ENCODE measurements at regions not wholly inside any gene's neighbourhood (a gene's known extent, or its start where the extent isn't known, plus 50 kb on each side); places are given as distances from the start of the nearest gene placed in this dataset.

DNA sequence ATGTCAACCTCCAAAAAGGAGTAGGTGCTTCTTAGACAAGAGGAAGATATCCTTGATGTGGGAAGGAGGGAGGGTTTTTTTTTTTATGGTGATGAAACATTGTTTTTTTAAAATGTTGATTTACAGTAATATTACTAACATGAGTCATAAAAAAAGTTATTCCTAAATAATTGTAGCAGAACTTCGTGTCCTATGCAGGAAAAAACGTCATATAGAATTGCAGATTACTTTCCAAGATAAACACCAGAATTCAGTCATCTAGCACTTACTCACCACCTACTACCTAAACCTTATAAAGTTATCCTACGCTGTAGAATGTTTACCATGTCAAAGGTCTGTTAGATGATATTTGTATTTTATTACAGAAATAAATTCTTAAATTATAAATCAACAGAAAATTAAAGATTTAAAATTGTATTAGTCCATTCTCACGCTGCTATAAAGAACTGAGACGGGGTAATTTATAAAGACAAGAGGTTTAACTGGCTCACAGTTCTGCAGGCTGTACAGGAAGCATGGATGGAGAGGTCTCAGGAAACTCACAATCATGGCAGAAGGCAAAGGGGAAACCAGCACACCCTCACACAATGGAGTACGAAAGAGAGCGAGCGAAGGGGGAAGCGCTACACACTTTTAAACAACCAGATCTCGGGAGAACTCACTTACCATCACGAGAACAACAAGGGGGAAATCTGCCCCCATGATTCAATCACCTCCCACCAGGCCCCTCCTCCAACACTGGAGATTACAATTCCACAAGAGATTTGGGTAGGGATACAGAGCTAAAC lies 105.2 kb upstream of the NEBL start (continued):
- TF ChIP-seq RUNX3 (IDR thresholded peaks at IDR 0.05; ENCODE audit: low read length) (no peak), FOS (IDR thresholded peaks at IDR 0.05; ENCODE audit: borderline replicate concordance, extremely low read depth, insufficient read length) (no peak), RFX5 (IDR thresholded peaks at IDR 0.05; ENCODE audit: low read depth, low read length) (no peak)

DNA sequence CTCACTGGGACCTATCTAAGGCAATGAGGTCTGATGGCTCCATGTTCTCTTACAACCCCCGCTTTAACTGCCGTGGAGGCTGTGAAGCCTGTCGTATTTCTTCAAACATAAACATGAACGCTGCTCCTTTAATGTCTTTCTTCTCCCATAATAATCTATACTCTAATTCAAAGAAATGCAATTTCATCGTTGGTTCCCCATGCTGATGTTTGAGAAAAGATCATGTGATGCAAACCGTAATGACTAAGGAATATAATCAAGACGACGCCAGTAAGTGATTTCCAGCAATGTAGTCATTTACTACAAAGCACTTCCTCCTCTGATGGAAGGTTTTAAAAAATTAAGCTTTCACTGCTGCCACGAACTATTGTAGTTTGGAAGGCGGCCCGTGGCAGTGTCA lies 102.6 kb upstream of the NEBL start:
- intact Hi-C loops (cut with micrococcal nuclease; ENCODE audit: unreplicated experiment) (no loop called here), in situ Hi-C loops (cut with MboI) (no loop called here)
- ChIA-PET RAD21 (ENCODE audit: unreplicated experiment) (no interaction called here), POLR2A (no interaction called here), CTCF (interaction anchor here (0.6 kb wide), 1 partner anchor 841 kb away, joined by 3 read pairs; no protein-coding TSS in a partner anchor), SMC1A (ENCODE audit: uncharacterized antibody, unreplicated experiment) (no interaction called here)
- H3K79me2 ChIP-seq (ENCODE audit: control insufficient read depth, insufficient read depth, low read length), result no peaks in the 10 kb centered on the region
- H2AFZ ChIP-seq (ENCODE audit: control insufficient read depth, low read depth, low read length), result no peak overlapping the region
- no peak for TF ChIP-seq RFX5 (IDR thresholded peaks at IDR 0.05; ENCODE audit: low read depth, low read length)
- no peak for TF ChIP-seq GATAD2B (conservative IDR thresholded peaks at IDR 0.05; ENCODE audit: low read depth)
- no peak for TF ChIP-seq YBX1 (IDR thresholded peaks at IDR 0.05)
- no peak for TF ChIP-seq SMAD5 (IDR thresholded peaks at IDR 0.05; ENCODE audit: low read depth)
- TF ChIP-seq SPI1 (IDR thresholded peaks at IDR 0.05; ENCODE audit: borderline replicate concordance, insufficient read depth, low read depth, low read length), result no peak
- TF ChIP-seq, protein P1, sequence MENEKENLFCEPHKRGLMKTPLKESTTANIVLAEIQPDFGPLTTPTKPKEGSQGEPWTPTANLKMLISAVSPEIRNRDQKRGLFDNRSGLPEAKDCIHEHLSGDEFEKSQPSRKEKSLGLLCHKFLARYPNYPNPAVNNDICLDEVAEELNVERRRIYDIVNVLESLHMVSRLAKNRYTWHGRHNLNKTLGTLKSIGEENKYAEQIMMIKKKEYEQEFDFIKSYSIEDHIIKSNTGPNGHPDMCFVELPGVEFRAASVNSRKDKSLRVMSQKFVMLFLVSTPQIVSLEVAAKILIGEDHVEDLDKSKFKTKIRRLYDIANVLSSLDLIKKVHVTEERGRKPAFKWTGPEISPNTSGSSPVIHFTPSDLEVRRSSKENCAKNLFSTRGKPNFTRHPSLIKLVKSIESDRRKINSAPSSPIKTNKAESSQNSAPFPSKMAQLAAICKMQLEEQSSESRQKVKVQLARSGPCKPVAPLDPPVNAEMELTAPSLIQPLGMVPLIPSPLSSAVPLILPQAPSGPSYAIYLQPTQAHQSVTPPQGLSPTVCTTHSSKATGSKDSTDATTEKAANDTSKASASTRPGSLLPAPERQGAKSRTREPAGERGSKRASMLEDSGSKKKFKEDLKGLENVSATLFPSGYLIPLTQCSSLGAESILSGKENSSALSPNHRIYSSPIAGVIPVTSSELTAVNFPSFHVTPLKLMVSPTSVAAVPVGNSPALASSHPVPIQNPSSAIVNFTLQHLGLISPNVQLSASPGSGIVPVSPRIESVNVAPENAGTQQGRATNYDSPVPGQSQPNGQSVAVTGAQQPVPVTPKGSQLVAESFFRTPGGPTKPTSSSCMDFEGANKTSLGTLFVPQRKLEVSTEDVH (IDR thresholded peaks at IDR 0.05; ENCODE audit: low read depth, partially characterized antibody), result no peak
- TF ChIP-seq ATF2 (IDR thresholded peaks at IDR 0.05; ENCODE audit: low read length), result no peak
- TF ChIP-seq RB1 (IDR thresholded peaks at IDR 0.05; ENCODE audit: borderline replicate concordance), result no peak
- no peak for TF ChIP-seq ZNF24 (IDR thresholded peaks at IDR 0.05)
- no peak for TF ChIP-seq GABPA (IDR thresholded peaks at IDR 0.05; ENCODE audit: low read depth)
- TF ChIP-seq NFYB (IDR thresholded peaks at IDR 0.05; ENCODE audit: insufficient read depth, low read depth, low read length), result no peak
- TF ChIP-seq, protein P2, sequence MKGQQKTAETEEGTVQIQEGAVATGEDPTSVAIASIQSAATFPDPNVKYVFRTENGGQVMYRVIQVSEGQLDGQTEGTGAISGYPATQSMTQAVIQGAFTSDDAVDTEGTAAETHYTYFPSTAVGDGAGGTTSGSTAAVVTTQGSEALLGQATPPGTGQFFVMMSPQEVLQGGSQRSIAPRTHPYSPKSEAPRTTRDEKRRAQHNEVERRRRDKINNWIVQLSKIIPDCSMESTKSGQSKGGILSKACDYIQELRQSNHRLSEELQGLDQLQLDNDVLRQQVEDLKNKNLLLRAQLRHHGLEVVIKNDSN (IDR thresholded peaks at IDR 0.05; ENCODE audit: borderline replicate concordance, extremely low read length, insufficient read depth, low read depth, low read length), result no peak
- no peak for TF ChIP-seq SREBF2 (IDR thresholded peaks at IDR 0.05; ENCODE audit: low read length)
- no peak for TF ChIP-seq CEBPB (IDR thresholded peaks at IDR 0.05; ENCODE audit: borderline replicate concordance in 1 of 2, low read depth in 2 of 2, low read length in 2 of 2)
- TF ChIP-seq NR2F1 (conservative IDR thresholded peaks at IDR 0.05), result no peak
- TF ChIP-seq SREBF1 (IDR thresholded peaks at IDR 0.05; ENCODE audit: low read length), result no peak
- no peak for TF ChIP-seq SIX5 (IDR thresholded peaks at IDR 0.05; ENCODE audit: low read depth, low read length, severe bottlenecking)
- no peaks in the 10 kb centered on the region for H3K27me3 ChIP-seq (replicated peaks in 1 of 2; ENCODE audit: control insufficient read depth in 2 of 2, insufficient read depth in 2 of 2, low read length in 1 of 2)
- 56% methylated on average over 11 of the region's 11 CpGs for WGBS (ENCODE audit: insufficient coverage, insufficient replicate concordance, low lambda C conversion rate, missing lambda C conversion rate)
- H3K27ac ChIP-seq (ENCODE audit: control insufficient read depth, insufficient read depth), result no peak overlapping the region
- FAIRE-seq (no peak), ATAC-seq (no peak), DNase-seq (ENCODE audit: low read depth, low spot score) (no peak)
- no peaks in the 10 kb centered on the region for H3K9me3 ChIP-seq (replicated peaks; ENCODE audit: control insufficient read depth, insufficient read depth, low read length)
- no peak overlapping the region for H3K4me2 ChIP-seq (ENCODE audit: control insufficient read depth, insufficient read depth)
- no peak overlapping the region for H3K4me3 ChIP-seq
- no peaks in the 10 kb centered on the region for H3K36me3 ChIP-seq (ENCODE audit: control insufficient read depth in 2 of 2, insufficient read depth in 2 of 2, low read length in 1 of 2)
- no peaks in the 10 kb centered on the region for H3K4me1 ChIP-seq (ENCODE audit: control insufficient read depth, insufficient read depth, low read length)
- no peak overlapping the region for H3K9ac ChIP-seq (ENCODE audit: control insufficient read depth, insufficient read depth, low read length)
- no TSS peak for BruUV-seq (replicated peaks)
- H4K20me1 ChIP-seq (ENCODE audit: control insufficient read depth, insufficient read depth), result no peaks in the 10 kb centered on the region
